H1 (cell line): ENCODE measurements at regions not wholly inside any gene's neighbourhood (a gene's known extent, or its start where the extent isn't known, plus 50 kb on each side); places are given as distances from the start of the nearest gene placed in this dataset.

Source experiments
- CTCF ChIA-PET: fragments of 300-600 bp; sonication (Branson Sonifier 250); formaldehyde crosslinking; loops from one replicate; lab custom pipeline; 2021; ENCODE audit not compliant: partially characterized antibody; lab: Charles Lee
- POLR2A ChIA-PET: fragments of 300-600 bp; sonication (Branson Sonifier 250); formaldehyde crosslinking; loops from one replicate; lab custom pipeline; 2021; ENCODE audit warnings: inconsistent platforms; ENCODE audit not compliant: partially characterized antibody; lab: Charles Lee
- DNase-seq, 2 experiments: peaks; one replicate each; pipeline versions ENCODE4 v3.0.0 to v3.0.0-alpha.2; 2010 to 2022; ENCODE audit warnings: low spot score in 2 of 2, low read depth in 1 of 2, mixed read lengths in 1 of 2
- FAIRE-seq: peaks from 2 replicates; lab custom pipeline; 2011; peaks lifted over from hg19 to GRCh38; lab: Jason Lieb, UNC
- H2AFZ ChIP-seq: 2 replicates; pipeline ENCODE4 v1.8.1; 2012; ENCODE audit warnings: low read length, inconsistent platforms
- H2AK5ac ChIP-seq: 2 replicates; pipeline ENCODE4 v1.6.1; 2013; ENCODE audit warnings: low read depth, low read length
- H2BK120ac ChIP-seq: replicated peaks from 2 replicates; pipeline ENCODE3; 2013; ENCODE audit warnings: low read depth, low read length, inconsistent platforms
- H2BK12ac ChIP-seq: 2 replicates; pipeline ENCODE4 v1.6.1; 2013; ENCODE audit warnings: low read depth, low read length
- H2BK15ac ChIP-seq: 2 replicates; pipeline ENCODE4 v1.6.1; 2013; ENCODE audit warnings: low read length
- H2BK20ac ChIP-seq: 2 replicates; pipeline ENCODE4 v1.6.1; 2013; ENCODE audit warnings: low read length
- H2BK5ac ChIP-seq: 2 replicates; pipeline ENCODE4 v1.6.1; 2013; ENCODE audit warnings: low read depth, low read length
- H3K14ac ChIP-seq: 2 replicates; pipeline ENCODE4 v1.6.1; 2013; ENCODE audit warnings: inconsistent platforms; ENCODE audit not compliant: insufficient read length
- H3K18ac ChIP-seq: 2 replicates; pipeline ENCODE4 v1.6.1; 2013; ENCODE audit warnings: low read length; ENCODE audit errors: extremely low read depth
- H3K23ac ChIP-seq: 2 replicates; pipeline ENCODE4 v1.6.1; 2013; ENCODE audit warnings: inconsistent platforms; ENCODE audit not compliant: insufficient read length
- H3K23me2 ChIP-seq: 2 replicates; pipeline ENCODE4 v1.6.1; 2013; ENCODE audit warnings: low read depth, low read length
- H3K27ac ChIP-seq: 2 replicates; pipeline ENCODE4 v1.6.1; 2011; ENCODE audit warnings: low read depth, low read length, inconsistent platforms
- H3K27me3 ChIP-seq, 4 experiments: replicated peaks in 1 of 4; 1 replicate in 1 of 4; 2 replicates in 3 of 4; pipeline versions ENCODE4 v1.6.1 to v1.8.1; 2011 to 2013; ENCODE audit warnings: low read length in 3 of 4, mild to moderate bottlenecking in 3 of 4, inconsistent platforms in 2 of 4, mixed read lengths in 2 of 4, moderate library complexity in 1 of 4; ENCODE audit not compliant: control insufficient read depth in 3 of 4, insufficient read depth in 3 of 4; ENCODE audit errors: extremely low read depth in 1 of 4
- H3K36me3 ChIP-seq, 4 experiments: 2 replicates each; pipeline versions ENCODE4 v1.6.1 to v1.8.1; 2011 to 2013; ENCODE audit warnings: mild to moderate bottlenecking in 4 of 4, low read length in 3 of 4, moderate library complexity in 2 of 4, control low read depth in 1 of 4, inconsistent platforms in 1 of 4; ENCODE audit not compliant: insufficient read depth in 4 of 4, control insufficient read depth in 2 of 4
- H3K4ac ChIP-seq: replicated peaks from 2 replicates; pipeline ENCODE3; 2013; ENCODE audit warnings: low read length, low read depth, mixed read lengths, inconsistent platforms; ENCODE audit not compliant: insufficient read length
- H3K4me1 ChIP-seq, 4 experiments: replicated peaks in 1 of 4; 1 replicate in 1 of 4; 2 replicates in 3 of 4; pipeline versions ENCODE4 v1.6.1 to v1.8.1; 2011 to 2013; ENCODE audit warnings: low read length in 3 of 4, inconsistent platforms in 2 of 4, mixed read lengths in 1 of 4; ENCODE audit not compliant: insufficient read depth in 4 of 4, control insufficient read depth in 3 of 4
- H3K4me2 ChIP-seq, 2 experiments: 2 replicates each; pipeline versions ENCODE4 v1.6.1 to v1.8.1; 2011 to 2013; ENCODE audit warnings: low read depth in 2 of 2, low read length in 2 of 2, control low read depth in 1 of 2, inconsistent platforms in 1 of 2, mild to moderate bottlenecking in 1 of 2; ENCODE audit not compliant: insufficient read depth in 1 of 2
- H3K4me3 ChIP-seq, 4 experiments: fragments of 200-600, 300-600 bp in 1 of 4; sonication (generic), shearing (Covaris generic), sonication (Bioruptor Twin) in 1 of 4; 2 replicates each; pipeline versions ENCODE4 v1.5.1 to v1.8.1; 2011 to 2016; ENCODE audit warnings: low read length in 4 of 4, low read depth in 3 of 4, control low read depth in 2 of 4, inconsistent platforms in 2 of 4, mild to moderate bottlenecking in 2 of 4, mixed read lengths in 1 of 4, moderate library complexity in 1 of 4; ENCODE audit not compliant: insufficient read depth in 2 of 4; ENCODE audit errors: extremely low read depth in 1 of 4
- H3K56ac ChIP-seq: replicated peaks from 2 replicates; pipeline ENCODE3; 2013; ENCODE audit warnings: low read depth, mild to moderate bottlenecking, mixed read lengths, low read length, inconsistent platforms; ENCODE audit not compliant: insufficient read length
- H3K79me1 ChIP-seq: 2 replicates; pipeline ENCODE4 v1.6.1; 2013; ENCODE audit warnings: low read depth, low read length, control low read depth
- H3K79me2 ChIP-seq, 2 experiments: 2 replicates each; pipeline versions ENCODE4 v1.6.1 to v1.8.1; 2012 to 2013; ENCODE audit warnings: low read length in 2 of 2, mild to moderate bottlenecking in 2 of 2, inconsistent platforms in 1 of 2; ENCODE audit not compliant: insufficient read depth in 2 of 2, control insufficient read depth in 1 of 2
- H3K9ac ChIP-seq, 4 experiments: replicated peaks in 1 of 4; 1 replicate in 1 of 4; 2 replicates in 3 of 4; pipeline versions ENCODE4 v1.6.1 to v1.8.1; 2011 to 2013; ENCODE audit warnings: low read depth in 3 of 4, low read length in 3 of 4, control low read depth in 2 of 4, mild to moderate bottlenecking in 2 of 4, moderate library complexity in 2 of 4, inconsistent platforms in 1 of 4; ENCODE audit errors: extremely low read depth in 1 of 4
- H3K9me3 ChIP-seq, 2 experiments: 2 replicates each; pipeline versions ENCODE4 v1.6.1 to v1.8.1; 2012 to 2013; ENCODE audit warnings: mild to moderate bottlenecking in 2 of 2, moderate library complexity in 2 of 2, control low read depth in 1 of 2, inconsistent platforms in 1 of 2, low read depth in 1 of 2, low read length in 1 of 2, mixed read lengths in 1 of 2; ENCODE audit not compliant: insufficient read depth in 2 of 2
- H4K20me1 ChIP-seq, 2 experiments: replicated peaks in 1 of 2; 2 replicates each; pipeline versions ENCODE3 to v1.8.1; 2011 to 2013; ENCODE audit warnings: inconsistent platforms in 2 of 2, low read length in 2 of 2, mild to moderate bottlenecking in 1 of 2; ENCODE audit not compliant: insufficient read depth in 2 of 2, control insufficient read depth in 1 of 2
- H4K5ac ChIP-seq: 2 replicates; pipeline ENCODE4 v1.6.1; 2013; ENCODE audit warnings: low read length, low read depth, mixed read lengths, inconsistent platforms; ENCODE audit not compliant: insufficient read length
- H4K8ac ChIP-seq: 2 replicates; pipeline ENCODE4 v1.8.0; 2013; ENCODE audit warnings: mild to moderate bottlenecking, moderate library complexity, low read length, inconsistent platforms; ENCODE audit not compliant: insufficient read depth; ENCODE audit errors: extremely low read depth
- H4K91ac ChIP-seq: replicated peaks from 2 replicates; pipeline ENCODE3; 2013; ENCODE audit warnings: low read length, mixed read lengths, inconsistent platforms; ENCODE audit not compliant: insufficient read length
- ASH2L ChIP-seq: fragments of 200-600, 300-600 bp; sonication (generic); IDR thresholded peaks from one replicate; pipeline ENCODE4 v1.7.1; 2017; ENCODE audit warnings: low read length
- KDM1A ChIP-seq: fragments of 200-600, 300-600 bp; sonication (generic); IDR thresholded peaks from 2 replicates; pipeline ENCODE4 v1.7.1; 2016; ENCODE audit warnings: mild to moderate bottlenecking, low read length, borderline replicate concordance
- TAF1 ChIP-seq: IDR thresholded peaks from 2 replicates; pipeline ENCODE4 v1.6.1; 2011; ENCODE audit warnings: mild to moderate bottlenecking, low read depth, low read length
- YY1 ChIP-seq: IDR thresholded peaks from 2 replicates; pipeline ENCODE4 v1.6.1; 2011; ENCODE audit warnings: low read depth, mild to moderate bottlenecking, low read length
- WGBS, 2 experiments: shearing (Covaris generic) in 1 of 2; methylation state at CpG; one replicate each; pipeline versions ENCODE4 v1.1.6 to v1.1.7; 2013 to 2015; ENCODE audit warnings: low lambda C conversion rate in 2 of 2, mixed read lengths in 2 of 2, inconsistent platforms in 1 of 2, low coverage in 1 of 2, missing lambda C conversion rate in 1 of 2; ENCODE audit not compliant: insufficient replicate concordance in 2 of 2, insufficient coverage in 1 of 2, insufficient read length in 1 of 2; ENCODE audit errors: extremely low coverage in 1 of 2, missing lambda C conversion rate in 1 of 2; 5-methylcytosine and 5-hydroxymethylcytosine counted together

DNA sequence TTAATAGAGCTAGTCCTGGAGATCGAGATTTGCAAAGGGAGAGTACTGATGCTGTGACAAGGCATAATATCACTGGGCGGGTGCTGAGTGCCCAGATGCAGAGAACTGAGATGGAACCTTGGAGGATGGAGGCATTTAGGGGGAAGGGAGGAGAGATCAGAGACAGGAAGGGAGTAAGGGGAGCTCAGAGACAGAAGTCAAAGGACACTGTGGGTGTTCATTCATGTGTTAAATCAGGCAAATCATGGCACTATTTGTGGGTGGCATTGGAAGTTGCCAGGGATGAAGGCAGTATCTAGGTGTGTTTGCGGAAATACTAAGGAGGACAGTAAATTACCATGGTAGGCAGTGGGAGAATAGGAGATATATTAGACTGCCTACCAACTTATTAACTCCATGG, 135.0 kb downstream of the RBM46 start:
- H3K4me1 ChIP-seq = peaks cover 0 to 12% (median 4%) of the 10 kb centered on the region in 4 experiments; a peak in 3 of 7 replicates
- H2BK120ac ChIP-seq = no peak overlapping the region
- H3K4me3 ChIP-seq = no peak overlapping the region
- ChIA-PET POLR2A (no interaction called here), CTCF (interaction anchor here (1.1 to 5.8 kb wide), 5 partner anchors 9 to 278 kb away, joined by 3 to 42 read pairs (median 5); no protein-coding TSS in a partner anchor)
- H3K27me3 ChIP-seq = no peaks in the 10 kb centered on the region
- no peak overlapping the region for H3K4ac ChIP-seq
- peak overlapping the region in 1 of 2 experiments; percentile 56; a peak in 1 of 4 replicates for H3K4me2 ChIP-seq
- H3K14ac ChIP-seq = no peak overlapping the region
- no peak overlapping the region for H2BK20ac ChIP-seq
- no peak overlapping the region for H3K23ac ChIP-seq
- H4K8ac ChIP-seq = no peak overlapping the region
- TF ChIP-seq ASH2L = no peak
- peak; percentile 70; the same call in 1 of the 2 replicates for TF ChIP-seq KDM1A
- no peak for TF ChIP-seq TAF1
- 0 out of 2 replicates have a peak, but pooled peaks have one; percentile 22 for TF ChIP-seq YY1
- H3K56ac ChIP-seq = no peak overlapping the region
- FAIRE-seq (no peak), DNase-seq (no peak)
- H2AK5ac ChIP-seq = no peak overlapping the region; the same call in 1 of the 2 replicates
- no peaks in the 10 kb centered on the region for H3K79me2 ChIP-seq
- no peaks in the 10 kb centered on the region for H3K79me1 ChIP-seq
- H2BK15ac ChIP-seq = no peak overlapping the region
- no peaks in the 10 kb centered on the region for H4K20me1 ChIP-seq
- no peak overlapping the region for H4K5ac ChIP-seq
- WGBS, 2 experiments = 72% methylated on average over 3 of the region's 3 CpGs; no CpG with 5 or more reads in 1 of the 2 experiments
- H4K91ac ChIP-seq = no peak overlapping the region
- H2AFZ ChIP-seq = no peak overlapping the region
- H3K9me3 ChIP-seq = no peaks in the 10 kb centered on the region
- no peak overlapping the region for H3K27ac ChIP-seq
- no peaks in the 10 kb centered on the region for H3K23me2 ChIP-seq
- H2BK5ac ChIP-seq = peak overlapping the region; percentile 63; the same call in 1 of the 2 replicates
- no peak overlapping the region for H2BK12ac ChIP-seq
- H3K36me3 ChIP-seq = no peaks in the 10 kb centered on the region
- H3K9ac ChIP-seq = no peak overlapping the region
- H3K18ac ChIP-seq = peak overlapping the region; percentile 26; the same call in 1 of the 2 replicates
